Stimulated activated CD4-positive, alpha-beta T cell treated with anti-CD3 and anti-CD28 coated beads, Interleukin-4, amount 100 ng/mL, for 48 hours (primary cell): ENCODE measurements at regions not wholly inside any gene's neighbourhood (a gene's known extent, or its start where the extent isn't known, plus 50 kb on each side); places are given as distances from the start of the nearest gene placed in this dataset.

Experiments used
- DNase-seq, 2 donors: peaks; one replicate each; pipeline ENCODE4 v3.0.0-alpha.2; 2020; ENCODE audit warnings: low read depth in 2 of 2

DNA sequence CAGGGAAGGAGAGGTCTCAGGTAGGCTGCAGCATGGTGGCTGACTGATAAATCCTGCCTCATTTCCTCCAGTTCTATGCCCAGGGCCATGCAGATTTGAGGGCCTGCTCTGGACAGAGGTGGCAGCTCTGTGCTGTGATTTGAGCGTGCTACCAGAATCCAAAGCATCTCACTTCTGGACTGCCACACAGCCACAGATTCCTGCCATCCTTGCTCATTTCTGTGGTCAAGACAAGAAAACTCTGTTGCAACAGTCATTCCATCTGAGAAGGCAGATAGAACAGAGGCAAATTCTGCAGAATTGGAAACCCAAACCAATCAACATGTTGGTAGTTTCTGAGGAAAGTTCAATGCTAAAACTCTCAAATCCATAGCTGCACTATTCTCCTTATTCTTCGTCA is 102.8 kb upstream of the GALNT2 start:
- no peak for DNase-seq

- DNase-seq, result no peak
Observed at GRCh38 chr1:229970714-229971113, 96.3 kb upstream of the GALNT2 start.

- DNase-seq, result no peak
Observed at GRCh38 chr1:229971141-229971540, 95.9 kb upstream of the GALNT2 start.

DNA sequence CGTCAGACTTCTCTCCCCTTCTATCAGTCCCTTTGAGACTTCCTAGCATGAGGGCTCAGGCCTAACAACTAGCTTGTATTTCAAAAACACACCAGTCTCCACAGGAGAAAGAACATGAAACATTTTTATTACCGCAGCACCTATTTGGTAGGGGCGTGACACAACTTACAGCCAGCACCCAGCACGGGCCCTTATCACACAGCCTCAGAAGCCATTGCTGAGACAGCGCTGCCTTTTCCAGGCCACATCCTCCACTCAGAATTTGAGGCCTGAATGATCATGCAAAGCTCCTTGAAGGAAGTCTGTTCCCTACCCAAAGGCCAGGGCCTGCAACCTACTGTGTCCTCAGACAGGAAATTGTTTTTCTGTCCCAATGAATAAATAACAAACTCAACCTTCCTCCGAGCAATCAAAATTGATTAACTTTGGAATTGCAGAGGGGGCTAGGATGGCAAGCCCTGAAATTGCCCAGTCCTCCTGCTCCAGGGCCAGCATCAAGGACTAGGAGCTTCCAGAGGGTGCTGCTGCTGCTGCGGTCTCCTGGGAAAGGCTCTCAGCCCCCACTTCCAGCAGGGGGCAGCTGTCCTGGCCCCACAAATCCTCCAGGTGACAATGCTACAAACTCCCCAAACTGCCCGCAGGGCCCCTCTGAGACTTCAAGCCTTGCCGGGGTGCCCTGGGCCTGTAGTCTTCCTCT is 94.3 kb upstream of the GALNT2 start:
- no peak for DNase-seq

- no peak for DNase-seq
Observed at GRCh38 chr1:229973297-229973612, 93.8 kb upstream of the GALNT2 start.

GRCh38 chr1:229975047-229975446 is 92.0 kb upstream of the GALNT2 start:
- DNase-seq, result no peak

DNA sequence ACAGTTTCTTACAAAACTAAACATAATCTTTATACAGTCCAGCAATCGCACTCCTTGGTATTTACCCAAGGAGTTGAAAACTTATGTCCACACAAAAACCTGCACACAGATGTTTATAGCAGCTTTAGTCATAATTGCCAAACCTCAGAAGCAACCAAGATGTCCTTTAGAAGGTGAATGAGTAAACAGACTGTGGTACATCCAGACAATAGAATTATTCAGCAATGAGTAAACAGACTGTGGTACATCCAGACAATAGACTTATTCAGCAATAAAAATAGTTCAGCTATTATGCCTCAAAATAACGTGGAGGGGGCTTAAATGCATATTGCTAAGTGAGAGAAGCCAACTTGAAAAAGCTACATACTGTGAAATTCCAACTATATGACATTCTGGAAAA is 87.0 kb upstream of the GALNT2 start:
- no peak for DNase-seq

DNA sequence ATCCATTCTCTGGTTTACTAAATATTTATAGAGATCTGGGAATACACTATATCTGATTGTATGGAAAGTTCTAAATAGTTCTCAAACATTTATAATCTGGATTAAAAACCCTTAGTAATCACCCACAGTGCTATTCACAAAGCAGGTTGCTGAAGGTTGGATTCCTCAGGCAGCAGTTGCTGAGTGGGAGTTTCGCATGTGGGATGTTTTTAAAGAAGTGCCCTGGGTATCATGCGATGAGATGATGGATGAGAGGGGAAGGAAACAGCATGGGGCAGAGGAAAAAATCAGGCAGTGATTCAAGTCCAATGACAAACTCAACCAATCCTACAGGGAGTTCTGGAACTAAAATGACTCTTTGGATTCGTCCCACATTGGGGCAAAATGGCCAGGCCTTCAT is 85.3 kb upstream of the GALNT2 start:
- no peak for DNase-seq

DNA sequence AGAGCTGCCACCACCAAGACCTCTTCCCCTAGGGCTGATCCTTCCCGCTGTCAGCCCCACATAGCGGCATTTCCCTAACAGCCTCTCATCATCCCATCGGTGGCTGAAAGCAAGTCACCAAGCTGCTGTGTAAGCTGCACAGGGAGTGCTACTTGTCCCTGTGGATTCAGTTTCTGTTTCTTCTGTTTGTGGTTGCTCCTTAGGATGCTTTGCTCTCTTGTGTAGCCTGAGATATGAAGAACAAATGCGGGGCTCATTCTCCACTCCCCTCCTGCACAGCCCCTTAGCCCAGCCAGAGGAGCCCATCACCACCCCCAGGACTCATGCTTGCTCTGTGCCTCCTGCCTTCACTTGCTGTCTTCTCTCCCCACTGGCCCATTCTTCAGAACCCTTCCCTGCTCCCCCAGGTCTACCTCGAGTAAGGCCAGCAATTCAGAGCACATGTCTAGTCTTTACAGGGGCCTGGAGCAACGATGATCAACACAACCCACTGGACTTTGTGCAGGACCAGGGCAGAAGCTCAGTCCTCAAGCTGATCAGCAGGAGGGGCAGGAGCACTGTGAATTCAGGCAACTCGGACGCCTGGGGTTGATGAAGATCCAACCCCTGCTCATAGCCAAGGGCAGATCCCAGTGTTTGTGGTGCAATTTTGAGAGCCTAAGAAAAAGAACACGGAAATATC is 82.6 kb upstream of the GALNT2 start:
- DNase-seq, result no peak

DNA sequence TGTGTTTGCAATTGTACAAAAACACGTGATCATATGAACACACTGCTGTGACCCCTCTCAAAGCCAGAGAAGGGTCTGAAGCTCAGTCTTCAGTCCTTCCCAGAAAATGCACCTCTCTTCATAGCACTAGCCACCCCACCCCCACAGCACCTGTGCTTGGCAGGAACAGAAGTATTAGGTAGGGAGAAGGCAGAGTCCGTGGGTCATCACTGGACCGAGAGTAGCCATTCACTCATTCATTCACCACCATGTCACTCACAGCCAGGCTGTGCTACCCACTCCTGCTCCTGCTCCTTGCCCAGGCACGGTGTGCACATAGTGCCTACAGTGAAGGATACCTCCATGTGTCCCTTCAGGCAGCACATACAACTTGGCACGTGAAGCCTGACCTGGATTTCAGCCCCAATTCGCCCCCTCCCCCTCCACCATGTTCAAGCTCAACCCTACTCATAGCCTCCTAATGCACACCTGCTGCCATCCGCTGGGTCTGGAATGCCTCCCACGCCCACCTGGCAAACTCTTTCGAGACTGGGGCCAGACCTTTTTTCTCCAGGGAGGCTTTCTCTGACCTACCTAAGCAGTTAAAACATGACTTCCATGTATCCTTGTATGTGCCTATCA is 81.9 kb upstream of the GALNT2 start:
- DNase-seq, result no peak

GRCh38 chr1:229985613-229986010 is 81.4 kb upstream of the GALNT2 start:
- no peak for DNase-seq

- no peak for DNase-seq
Observed at GRCh38 chr1:229986737-229987337, 80.2 kb upstream of the GALNT2 start.

- no peak for DNase-seq
Observed at GRCh38 chr1:229987953-229988352, 79.1 kb upstream of the GALNT2 start.

- no peak for DNase-seq
Observed at GRCh38 chr1:229988534-229988933, 78.5 kb upstream of the GALNT2 start.

- DNase-seq, result no peak
Observed at GRCh38 chr1:229989591-229990248, 77.3 kb upstream of the GALNT2 start.

GRCh38 chr1:229990326-229990725 is 76.7 kb upstream of the GALNT2 start:
- no peak for DNase-seq

DNA sequence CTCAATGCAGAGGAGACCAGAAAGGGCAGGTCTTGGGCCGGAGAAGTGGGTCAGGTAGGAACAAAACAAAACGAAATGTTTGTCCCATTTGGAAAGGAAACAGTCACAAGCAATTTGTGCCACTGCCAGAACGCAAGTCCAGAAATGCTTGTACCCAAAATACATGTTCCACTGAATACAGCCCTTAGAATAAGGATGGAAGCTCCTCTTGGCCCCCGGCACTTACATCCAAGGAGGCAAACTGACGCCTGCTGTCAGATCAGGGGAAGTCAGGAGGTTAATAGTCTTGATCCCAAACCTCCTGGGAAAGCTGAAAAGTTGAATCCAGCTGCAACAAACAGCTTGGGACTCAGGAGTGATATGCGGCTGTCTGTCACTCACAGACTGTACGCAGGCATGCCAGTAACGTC is 75.9 kb upstream of the GALNT2 start:
- no peak for DNase-seq

DNA sequence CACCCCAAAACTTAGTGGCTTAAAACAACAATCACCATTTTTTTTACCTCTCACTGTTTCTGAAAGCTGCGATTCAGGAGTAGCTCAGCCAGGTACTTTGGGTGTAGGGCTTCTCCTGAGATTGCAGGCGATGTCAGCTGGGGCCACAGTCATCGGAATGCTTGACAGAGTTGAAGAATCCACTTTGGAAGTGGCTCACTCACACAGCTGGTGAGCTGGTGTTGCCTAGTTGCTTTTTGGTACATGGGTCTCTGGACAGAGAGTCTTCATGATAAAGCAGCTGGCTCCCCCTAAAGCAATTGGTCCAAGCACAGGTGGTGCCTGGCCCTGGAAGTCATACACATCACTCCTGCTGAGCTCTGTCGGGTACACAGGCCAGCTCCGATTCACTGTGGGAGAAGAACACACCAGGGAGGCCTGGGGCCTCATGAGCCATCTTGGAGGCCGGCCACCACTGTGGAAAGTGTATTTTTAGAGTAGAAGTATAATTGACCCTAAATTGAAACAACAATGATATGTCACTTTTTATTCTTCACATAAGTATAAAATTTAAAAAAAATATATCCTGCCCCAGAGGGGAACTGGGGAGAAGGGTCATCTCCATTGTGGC is 75.2 kb upstream of the GALNT2 start:
- no peak for DNase-seq

DNA sequence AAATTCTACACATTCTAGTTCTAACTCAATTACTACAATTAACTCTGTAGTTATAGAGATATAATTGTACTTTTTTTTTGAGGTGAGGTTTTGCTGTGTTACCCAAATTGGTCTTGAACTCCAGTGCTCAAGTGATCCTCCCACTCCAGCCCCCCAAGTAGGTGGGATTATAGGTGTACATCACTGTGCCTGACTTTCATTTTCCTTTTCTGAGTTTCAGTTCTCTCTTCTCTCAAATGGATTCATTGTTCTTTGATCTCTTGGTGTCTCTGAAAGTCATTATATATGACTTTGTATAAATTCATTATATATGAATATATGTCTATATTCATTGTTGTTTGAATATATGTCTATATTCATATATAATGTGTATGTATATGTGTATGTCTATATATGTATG is 74.0 kb upstream of the GALNT2 start:
- no peak for DNase-seq

DNA sequence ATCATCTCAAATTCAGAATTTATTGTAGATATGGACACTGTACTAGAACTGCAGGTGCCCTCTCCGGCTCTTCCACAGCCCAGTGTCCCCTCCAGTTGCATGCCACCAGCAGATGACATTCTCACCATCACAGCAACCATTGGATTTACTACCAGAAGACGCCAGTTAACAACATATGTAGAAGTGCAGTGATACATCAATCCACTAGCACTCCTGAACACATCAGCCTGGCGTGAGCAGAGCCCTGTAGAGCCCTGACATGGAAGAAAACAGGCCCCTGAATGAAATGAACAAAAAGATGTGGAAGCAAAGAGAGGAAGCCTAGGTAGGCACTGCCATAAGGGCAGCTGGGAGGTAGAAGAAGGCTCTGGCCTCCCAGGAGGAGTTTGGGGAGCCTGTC is 73.1 kb upstream of the GALNT2 start:
- no peak for DNase-seq

DNA sequence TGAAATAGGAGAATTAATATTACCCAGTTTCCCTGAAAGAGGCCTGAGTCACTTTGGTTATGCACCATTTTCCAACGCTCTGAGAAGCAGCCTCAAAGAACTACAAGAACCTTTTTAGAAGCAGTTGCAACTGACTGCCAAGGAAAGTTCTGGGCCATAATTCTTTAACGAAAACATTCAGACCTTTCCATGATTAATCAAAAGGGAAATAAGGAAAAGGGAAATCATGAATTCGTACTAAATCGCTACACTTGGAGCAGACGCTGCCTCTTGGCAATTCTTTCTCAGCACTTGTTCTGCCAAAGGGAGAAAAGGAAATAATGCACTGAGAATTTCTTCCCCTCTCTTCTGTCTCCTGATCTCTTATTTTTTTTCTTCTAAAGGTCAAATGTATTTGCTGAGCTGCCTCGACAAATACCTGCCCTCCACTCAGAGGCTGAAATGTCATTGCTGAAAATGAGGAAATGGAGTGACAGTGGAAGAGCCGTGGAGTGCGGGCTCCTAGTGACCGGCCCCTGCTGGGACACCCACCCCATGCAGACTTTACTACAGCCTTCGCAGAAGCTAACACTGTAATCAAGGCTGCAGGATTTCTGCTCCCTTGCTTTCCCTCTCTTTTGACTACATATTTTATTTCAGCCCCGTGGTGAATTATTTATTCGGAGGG is 67.9 kb upstream of the GALNT2 start:
- DNase-seq, result no peak
